ENCODE measurements at regions not wholly inside any gene's neighbourhood (a gene's known extent, or its start where the extent isn't known, plus 50 kb on each side); places are given as distances from the start of the nearest gene placed in this dataset.
"Not testable (repeated sequence)": the region's sequence is repeated elsewhere in the genome, so short reads cannot be mapped to it uniquely, and the experiment has no call there.

DNA sequence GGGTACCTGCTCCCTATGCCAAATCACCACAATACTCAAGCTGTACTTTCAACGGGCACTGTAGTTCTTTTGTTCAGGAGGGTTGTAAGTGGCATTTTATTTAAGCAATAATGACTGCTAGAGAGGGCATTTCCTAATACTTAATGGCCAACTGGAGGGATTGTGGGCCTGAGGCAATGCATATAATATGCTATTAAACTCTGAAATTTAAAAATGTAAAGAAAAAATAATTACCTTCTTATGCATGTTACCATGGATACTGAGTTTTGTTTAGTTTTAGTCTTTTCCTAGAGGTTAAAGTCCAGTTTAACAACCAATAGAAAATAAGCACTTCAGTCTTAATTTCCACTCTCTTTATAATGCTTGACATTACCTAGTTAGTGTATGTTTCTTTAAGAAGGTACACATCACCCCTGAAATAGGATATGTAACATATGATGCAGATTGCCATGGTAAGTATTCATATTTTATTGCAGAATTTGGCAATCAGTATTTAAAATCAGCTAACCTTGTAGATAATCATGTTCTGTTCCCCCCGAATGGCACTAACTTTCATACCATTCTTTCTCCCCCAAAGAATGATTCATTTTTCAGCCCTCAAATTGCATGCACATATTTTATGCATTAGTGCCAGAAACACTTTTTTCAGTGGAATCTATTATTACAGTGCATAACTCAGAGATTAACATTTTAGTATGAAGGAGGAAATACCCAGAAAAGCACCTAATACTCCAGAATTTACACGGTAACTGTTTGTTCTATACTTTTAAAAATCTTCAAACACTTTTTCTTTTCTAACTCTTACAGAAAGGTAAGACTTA is 90.3 kb upstream of the ZNF438 start:
- in situ Hi-C loops (cut with MboI; ENCODE audit: low pct_unique_long_range_greater_than_20kb, low sequenced_read_pairs), result no loop called here
- no peak for DNase-seq

DNA sequence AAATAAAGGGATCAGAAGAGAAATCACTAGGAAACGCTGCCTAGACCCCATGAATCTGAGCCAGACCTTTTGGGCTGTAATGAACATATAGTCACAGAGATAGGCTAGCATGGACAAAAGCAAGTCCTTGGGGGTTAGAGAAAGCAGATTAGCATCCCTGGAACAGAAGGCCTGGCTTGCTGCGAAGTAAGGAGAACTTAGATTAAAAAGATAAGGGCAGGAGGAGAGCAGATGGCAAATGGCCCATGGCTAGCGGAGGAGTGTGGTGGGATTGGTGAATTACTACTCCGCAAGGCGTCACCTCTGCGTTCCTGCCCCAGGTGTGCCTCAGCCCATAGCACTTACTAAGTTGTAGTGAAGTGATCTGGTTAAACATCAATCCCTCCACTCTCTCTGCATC is 92.3 kb upstream of the ZNF438 start:
- in situ Hi-C loops (cut with MboI; ENCODE audit: low pct_unique_long_range_greater_than_20kb, low sequenced_read_pairs), result no loop called here
- DNase-seq, result no peak

DNA sequence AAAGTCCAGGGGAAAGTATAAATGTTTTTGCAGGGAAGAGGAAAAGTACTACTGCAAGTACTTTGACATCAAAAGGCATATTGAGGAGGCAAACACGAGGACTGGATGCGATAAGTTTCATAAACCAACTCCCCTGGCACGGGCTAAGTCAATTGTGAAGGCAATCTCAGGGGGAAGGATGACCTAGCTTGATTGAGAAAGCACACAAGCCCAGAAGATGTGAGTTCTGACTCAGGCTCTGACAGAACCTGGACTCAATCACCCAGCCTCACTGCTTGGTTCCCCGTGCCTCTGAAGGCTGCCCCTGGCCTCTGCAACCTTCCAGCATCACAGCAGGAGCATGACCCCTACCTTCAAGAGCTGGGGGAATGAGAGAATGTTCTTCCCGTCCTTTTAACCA is 93.2 kb upstream of the ZNF438 start:
- in situ Hi-C loops (cut with MboI; ENCODE audit: low pct_unique_long_range_greater_than_20kb, low sequenced_read_pairs), result no loop called here
- no peak for DNase-seq

DNA sequence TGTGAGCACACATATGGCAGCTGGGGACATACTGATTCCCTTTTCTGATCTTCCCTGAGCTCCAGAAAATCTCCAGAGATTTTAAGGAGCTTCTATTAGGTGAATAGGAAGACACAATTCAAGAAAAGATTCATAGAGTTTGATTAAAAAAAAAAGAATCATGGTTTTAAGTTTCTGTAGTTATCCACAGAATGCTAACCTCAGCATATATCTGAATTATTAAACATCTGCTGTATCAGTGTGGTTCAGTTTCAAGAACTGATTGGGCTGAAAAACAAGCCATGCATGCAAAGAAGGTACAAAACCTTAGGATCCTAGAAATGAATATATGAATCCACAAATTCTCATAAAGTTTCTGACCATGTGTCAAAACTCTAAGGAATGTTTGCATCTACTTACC is 94.1 kb upstream of the ZNF438 start:
- no peak for DNase-seq
- in situ Hi-C loops (cut with MboI; ENCODE audit: low pct_unique_long_range_greater_than_20kb, low sequenced_read_pairs), result no loop called here

DNA sequence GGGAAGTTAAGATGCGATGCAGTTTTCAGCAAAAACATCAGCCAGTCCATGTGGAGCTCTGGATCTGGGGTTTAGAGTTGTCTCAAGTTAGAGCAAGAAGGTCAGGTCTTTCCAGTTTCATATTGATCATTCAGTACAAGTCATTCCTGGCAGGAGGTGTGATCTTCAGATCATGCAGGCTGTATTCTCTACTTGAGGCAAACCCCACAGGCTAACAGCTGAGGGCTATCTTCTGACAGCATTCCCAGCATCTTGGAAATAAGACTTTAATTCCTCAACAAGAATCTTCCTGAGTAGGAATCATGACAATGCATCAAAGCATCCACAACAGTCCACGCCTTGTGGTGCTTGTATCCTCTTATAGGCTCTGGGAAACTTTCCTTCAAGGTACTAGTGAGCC is 94.9 kb upstream of the ZNF438 start:
- no peak for DNase-seq
- in situ Hi-C loops (cut with MboI; ENCODE audit: low pct_unique_long_range_greater_than_20kb, low sequenced_read_pairs), result no loop called here

DNA sequence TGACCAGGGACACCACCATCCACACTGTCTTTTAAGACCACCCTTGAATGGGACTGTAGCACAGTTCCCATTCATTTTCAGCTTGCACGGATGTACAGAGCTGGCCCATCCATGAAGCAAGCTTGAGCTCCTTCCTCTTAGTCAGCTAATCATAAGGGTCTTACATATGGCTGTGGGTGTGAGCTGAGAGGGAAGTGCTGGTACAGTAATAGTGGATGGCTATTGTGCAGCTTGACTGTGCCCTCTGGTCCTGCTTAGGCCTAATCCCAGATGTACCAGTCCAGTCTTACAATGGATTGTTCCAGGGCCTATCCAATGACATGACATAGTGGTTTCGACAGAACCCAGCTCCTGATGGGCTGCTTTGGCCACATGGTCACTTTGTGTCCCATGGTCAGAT is 96.9 kb upstream of the ZNF438 start:
- in situ Hi-C loops (cut with MboI; ENCODE audit: low pct_unique_long_range_greater_than_20kb, low sequenced_read_pairs), result no loop called here
- no peak for DNase-seq

DNA sequence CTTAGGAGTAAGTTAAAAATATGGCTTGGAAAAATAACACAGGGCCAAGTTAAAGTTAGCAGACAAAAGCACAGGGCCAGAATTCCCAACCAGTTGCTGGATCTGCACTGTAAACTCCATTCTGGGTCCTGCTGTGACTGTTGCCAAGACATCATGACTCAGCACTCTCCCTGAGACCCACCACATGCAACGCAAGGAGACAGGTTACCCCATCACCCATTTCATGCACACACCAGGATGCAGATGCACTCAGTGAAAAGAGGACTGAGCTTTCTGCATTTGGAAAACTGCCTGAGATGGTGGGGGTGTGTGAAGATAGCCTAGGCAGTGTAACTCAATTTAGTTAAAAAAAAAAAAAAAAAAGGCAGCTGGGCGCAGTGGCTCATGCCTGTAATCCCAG is 97.6 kb upstream of the ZNF438 start:
- in situ Hi-C loops (cut with MboI; ENCODE audit: low pct_unique_long_range_greater_than_20kb, low sequenced_read_pairs), result no loop called here
- no peak for DNase-seq

DNA sequence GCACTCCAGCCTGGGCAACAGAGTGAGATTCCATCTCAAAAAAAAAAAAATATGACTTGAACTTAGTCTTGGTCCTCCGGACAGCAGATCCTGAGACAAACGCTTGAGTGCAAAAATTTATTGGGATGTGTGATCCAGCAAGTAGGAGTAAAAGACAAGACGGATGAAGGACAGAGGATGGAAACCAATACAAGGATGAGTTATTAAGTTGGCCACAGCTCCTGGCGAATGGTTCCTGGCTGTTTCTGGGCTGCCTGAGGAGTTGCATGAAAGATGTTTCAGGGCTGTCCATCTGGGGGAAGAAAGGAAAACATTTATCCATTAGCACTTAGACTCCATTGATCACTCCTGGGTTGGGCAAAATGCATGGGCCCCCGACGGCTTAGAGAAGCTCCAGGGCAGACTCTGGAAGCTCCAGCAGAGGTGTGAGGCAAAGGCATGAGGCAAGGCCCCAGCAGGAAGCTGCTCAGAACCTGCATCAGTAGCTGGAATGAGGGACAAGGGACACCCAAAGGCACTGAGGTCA is 98.3 kb upstream of the ZNF438 start:
- no peak for DNase-seq
- in situ Hi-C loops (cut with MboI; ENCODE audit: low pct_unique_long_range_greater_than_20kb, low sequenced_read_pairs), result no loop called here

DNA sequence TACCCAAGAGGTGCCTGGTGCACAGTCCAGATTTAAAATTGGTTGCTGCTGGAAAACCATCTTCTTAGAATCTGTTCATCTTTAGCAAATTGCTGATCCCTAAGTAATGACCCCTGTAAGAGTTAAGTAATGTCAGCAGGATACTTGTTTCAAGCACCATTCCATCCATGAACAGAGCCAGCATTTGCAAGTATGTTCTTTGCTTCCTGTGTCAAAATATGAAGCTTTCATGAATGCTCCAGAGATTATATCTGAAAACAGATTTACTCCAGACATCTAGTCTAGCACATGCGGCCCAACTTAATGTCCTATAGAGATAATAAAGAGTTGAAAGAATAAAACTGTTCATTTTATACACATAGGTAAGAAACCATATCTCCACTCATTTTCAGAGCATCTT is 98.7 kb upstream of the ZNF438 start:
- in situ Hi-C loops (cut with MboI; ENCODE audit: low pct_unique_long_range_greater_than_20kb, low sequenced_read_pairs), result no loop called here
- no peak for DNase-seq

DNA sequence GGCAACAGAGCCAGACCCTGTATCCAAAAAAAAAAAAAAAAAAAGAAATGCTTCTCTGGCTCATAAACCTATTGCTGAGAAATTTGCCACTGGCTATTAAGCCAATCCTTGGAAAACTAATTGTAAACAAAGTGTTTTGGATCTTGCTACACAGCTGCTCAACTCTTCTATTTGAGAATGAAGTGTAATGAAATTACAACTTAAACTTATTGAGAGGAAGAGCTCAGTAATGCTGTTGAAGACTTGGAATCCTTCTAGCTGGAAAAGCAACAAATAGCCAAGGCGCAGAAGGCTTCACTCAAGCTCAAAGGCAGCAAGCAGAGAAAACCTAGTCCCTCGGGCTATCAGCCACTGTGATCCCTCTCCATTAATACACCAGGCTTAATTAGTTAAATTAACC is 99.6 kb upstream of the ZNF438 start:
- in situ Hi-C loops (cut with MboI; ENCODE audit: low pct_unique_long_range_greater_than_20kb, low sequenced_read_pairs), result no loop called here
- no peak for DNase-seq

DNA sequence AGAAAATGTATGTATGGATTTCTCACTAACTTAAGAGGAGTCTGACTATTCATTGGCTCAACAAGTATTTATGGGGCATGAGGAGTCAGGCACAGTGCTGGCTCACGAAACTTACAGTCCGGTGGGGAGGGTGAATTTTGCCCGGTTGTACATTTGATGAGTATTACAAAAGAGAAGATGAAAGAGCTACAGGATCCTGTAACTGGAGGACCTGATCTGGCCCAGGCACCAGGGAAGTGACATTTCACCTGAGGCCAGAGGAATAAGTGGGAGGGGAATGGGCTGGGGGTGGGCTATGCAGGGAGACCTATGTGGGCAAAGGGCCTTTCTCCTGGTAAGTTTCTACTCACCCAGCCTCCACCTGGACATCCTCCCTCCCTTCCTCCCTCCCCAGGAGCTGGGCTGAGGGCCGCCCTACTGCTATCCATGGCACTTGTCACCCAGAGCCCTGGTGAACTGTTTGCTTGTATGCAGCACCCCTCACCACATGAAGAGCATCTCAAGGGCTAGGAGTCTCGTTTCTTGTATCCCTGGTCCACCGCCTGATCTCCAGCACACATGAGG is 101.1 kb upstream of the ZNF438 start:
- in situ Hi-C loops (cut with MboI; ENCODE audit: low pct_unique_long_range_greater_than_20kb, low sequenced_read_pairs), result no loop called here
- DNase-seq, result no peak

DNA sequence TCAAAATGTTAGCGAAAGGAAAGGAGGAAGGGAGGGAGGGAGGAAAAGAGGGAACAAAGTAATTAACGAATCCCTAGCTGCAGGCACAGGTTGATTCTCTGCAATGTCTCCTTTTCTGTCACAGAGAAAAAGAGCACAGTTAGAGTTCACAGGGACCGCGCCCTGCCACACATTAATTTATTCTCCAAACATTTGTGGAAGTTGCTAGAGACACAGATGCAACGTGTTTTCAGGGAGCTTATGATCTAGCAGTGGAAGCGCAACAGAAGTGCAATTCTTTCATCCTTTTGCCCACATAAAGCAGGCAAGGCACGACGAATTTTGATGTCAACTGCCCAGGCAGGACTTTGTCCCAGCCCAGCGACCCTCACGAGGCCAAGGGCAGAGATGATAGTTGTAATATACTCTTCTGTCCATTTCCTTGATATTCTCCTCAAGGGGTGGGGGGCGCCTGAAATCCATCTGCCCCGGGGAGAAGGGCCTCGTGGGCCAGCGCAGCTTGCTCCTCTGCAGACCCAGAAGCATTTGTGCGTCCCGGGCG is 101.7 kb upstream of the ZNF438 start:
- in situ Hi-C loops (cut with MboI; ENCODE audit: low pct_unique_long_range_greater_than_20kb, low sequenced_read_pairs), result no loop called here
- no peak for DNase-seq

DNA sequence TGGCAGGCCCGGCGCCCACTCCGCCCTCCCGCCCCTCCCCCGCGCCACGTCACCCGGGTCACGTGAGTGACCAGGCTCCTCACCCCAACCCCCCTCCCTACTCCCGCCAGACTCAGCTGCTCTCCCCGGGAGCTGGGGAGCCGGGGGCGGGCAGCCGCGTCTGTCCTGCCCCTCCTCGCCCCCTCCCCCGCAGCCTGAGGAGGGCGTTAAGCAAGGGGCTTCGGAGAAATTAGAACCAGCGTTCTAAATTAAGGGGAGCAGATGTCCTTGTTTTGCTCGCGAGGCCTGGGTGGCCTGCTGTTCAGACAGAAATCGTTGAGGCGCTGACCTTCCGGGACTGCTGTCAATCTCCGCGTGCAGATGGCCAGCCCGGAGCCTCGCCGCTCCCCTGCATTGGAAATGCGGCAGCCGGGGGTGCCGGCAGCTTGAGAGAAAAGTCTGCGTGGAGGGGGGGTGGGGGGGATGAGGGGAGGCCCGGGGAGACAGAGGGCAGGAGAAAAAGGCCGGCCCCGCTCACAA is 102.2 kb upstream of the ZNF438 start:
- in situ Hi-C loops (cut with MboI; ENCODE audit: low pct_unique_long_range_greater_than_20kb, low sequenced_read_pairs), result no loop called here
- peak; percentile 72 for DNase-seq

DNA sequence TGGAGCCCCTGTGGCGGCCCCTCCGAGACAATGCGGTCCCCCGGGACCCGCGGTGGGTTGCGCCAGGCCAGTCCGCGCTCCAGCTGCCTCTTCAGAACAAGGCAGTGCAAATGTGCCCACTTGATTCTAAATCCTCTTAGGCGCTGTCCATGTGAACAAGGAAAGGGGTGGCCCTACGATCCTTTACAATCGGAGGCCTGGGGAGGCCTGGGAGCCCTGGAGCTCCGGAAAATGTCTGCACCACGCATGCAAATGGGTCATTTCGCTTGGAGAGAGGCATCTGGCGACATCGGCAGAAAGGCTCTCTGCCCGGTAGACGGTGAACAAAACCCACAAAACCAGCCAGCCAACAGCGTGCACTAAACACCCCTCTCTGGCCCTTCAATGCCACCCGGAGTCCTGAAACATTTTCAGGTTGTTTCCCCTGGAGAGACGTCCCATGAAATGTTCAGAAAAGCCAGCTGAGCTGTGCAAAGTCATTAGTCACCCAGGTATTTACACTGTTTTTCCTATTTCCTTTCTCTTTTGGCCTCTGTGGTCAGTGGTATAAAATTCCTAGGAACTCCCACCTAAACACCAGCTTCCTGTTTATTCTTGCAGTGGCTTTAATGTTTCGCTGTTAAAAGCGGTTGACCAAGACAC is 102.8 kb upstream of the ZNF438 start:
- in situ Hi-C loops (cut with MboI; ENCODE audit: low pct_unique_long_range_greater_than_20kb, low sequenced_read_pairs), result no loop called here
- DNase-seq, result peak; percentile 72

DNA sequence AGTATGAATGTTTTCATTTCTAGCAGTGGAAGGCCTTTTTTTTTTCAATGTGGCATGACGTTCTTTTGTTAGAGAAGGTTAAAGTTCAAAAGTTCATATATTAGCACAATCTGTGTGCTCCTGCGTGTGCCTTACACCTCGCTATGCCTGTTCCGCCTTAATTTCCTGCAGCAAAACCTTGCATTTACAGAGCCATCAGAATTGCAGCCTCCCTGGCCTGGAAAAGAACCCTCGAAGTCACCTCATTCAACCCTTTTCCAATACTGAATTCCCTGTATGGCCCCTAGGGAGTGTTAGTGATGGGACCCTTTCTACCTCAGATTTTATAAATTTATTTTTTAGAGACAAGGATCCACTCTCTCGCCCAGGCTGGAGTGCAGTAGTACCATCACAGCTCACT is 103.5 kb upstream of the ZNF438 start:
- in situ Hi-C loops (cut with MboI; ENCODE audit: low pct_unique_long_range_greater_than_20kb, low sequenced_read_pairs), result no loop called here
- DNase-seq, result no peak

DNA sequence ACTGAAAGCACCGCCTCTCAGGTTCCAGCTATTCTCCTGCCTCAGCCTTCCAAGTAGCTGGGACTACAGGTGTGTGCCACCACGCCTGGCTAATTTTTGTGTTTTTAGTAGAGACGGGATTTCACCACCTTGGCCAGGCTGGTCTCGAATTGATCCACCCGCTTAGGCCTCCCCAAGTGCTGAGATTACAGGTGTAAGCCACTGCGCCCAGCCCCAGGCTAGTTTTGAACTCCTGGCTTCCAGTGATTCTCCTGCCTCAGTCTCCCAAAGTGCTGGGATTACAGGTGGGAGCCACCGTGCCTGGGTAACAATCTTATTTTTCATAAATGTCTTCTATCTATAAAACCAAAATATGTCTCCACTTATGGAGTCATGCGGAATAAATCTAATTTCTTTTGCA is 104.1 kb upstream of the ZNF438 start:
- in situ Hi-C loops (cut with MboI; ENCODE audit: low pct_unique_long_range_greater_than_20kb, low sequenced_read_pairs); DNase-seq: not testable (repeated sequence)

DNA sequence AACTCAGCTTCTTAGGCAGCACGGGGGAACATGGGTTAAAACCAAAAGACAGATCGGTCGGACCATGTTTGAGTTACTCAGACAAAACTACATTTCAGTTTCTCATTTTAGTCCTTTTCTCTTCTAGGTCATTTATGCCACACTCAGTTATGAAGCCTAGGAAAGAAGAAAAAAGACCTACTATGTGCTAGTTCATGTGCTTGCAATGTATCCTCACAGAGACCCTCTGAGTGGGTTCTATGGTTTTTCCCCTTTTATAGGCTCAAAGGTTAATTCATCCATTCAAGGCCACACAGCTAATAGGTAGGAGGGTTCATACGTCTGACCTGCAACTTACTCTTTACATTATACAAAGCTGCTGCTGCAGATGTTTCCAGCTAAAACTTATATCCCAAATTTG is 104.7 kb upstream of the ZNF438 start:
- in situ Hi-C loops (cut with MboI; ENCODE audit: low pct_unique_long_range_greater_than_20kb, low sequenced_read_pairs), result no loop called here
- no peak for DNase-seq

DNA sequence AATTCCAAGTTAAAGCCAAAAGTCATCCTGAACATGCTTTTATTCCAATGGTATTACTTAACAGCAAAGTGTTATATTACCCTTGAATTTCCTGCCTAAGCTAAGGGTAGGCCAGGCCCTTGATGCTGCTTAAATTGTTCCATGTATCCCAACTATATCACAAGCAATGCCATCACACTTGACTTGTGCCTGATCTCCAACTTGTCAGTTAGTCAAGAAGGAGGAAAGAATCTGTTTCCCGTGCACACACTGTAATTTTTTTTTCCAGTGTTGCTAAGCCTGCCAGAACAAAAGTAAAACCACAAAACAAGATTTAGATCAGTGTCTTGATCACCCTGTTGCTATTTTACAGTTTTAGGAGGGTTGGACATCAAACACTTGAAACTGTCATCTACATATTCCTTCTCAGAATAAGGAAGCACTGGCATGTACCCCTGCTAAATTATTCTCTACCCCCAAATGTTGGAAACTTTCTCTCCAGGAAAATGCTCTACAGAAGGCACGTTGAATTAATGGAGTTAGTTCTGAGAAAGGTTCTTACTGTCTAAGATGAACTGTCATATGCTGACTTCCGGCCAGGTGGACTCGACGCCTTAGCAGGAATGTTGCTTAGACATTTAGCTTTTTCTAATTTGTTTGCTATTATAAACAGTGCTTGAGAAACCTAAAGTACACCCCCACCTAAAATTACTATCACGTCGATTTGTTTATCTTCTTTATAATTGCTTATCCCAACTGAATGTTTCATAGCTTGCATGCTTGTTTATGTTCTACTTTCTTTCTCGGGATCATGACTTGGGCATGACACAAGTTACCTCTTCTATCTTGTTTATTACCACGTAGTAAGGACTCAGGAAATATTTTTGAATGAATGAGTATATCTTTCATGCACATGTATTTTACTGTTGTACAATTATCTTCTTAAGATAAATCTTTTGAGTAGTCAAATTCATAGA is 105.5 kb upstream of the ZNF438 start:
- in situ Hi-C loops (cut with MboI; ENCODE audit: low pct_unique_long_range_greater_than_20kb, low sequenced_read_pairs), result no loop called here
- peak; percentile 92 for DNase-seq

DNA sequence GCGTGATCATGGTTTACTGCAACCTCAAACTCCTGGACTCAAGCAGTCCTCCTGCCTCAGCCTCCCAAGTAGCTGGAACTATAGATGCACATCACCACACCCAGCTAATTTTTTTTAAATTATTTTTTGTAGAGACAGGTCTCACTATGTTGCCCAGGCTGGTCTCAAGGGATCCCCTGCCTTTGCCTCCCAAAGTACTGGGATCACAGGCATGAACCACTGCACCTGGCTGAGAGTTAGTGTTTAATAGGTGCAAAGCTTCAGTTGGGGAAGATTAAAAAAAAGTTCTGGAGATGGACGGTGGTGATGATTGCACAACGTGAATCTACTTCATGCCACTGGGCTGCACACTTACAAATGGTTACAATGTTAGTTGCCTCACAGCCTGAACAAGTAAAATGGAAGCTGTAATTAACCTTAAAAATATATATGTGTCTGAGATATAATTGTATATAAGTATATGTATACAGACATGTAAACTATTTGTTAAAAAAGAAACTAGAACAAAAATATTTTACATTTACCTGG is 106.4 kb upstream of the ZNF438 start:
- DNase-seq, result no peak
- in situ Hi-C loops (cut with MboI; ENCODE audit: low pct_unique_long_range_greater_than_20kb, low sequenced_read_pairs), result no loop called here
